ENCODE measurements at regions not wholly inside any gene's neighbourhood (a gene's known extent, or its start where the extent isn't known, plus 50 kb on each side); places are given as distances from the start of the nearest gene placed in this dataset.

GRCh38 chr22:48587236-48587865 lies 1240.3 kb downstream of the BRD1 start:
- TF ChIP-seq CTCF (conservative IDR thresholded peaks at IDR 0.05; ENCODE audit: low read length) (no peak), EZH2phosphoT487 (IDR thresholded peaks at IDR 0.05; ENCODE audit: borderline replicate concordance) (no peak)
